ENCODE measurements at regions not wholly inside any gene's neighbourhood (a gene's known extent, or its start where the extent isn't known, plus 50 kb on each side); places are given as distances from the start of the nearest gene placed in this dataset.

GRCh38 chr15:81074773-81075172, 59.3 kb upstream of the CFAP161 start:
- TF ChIP-seq, protein P1, sequence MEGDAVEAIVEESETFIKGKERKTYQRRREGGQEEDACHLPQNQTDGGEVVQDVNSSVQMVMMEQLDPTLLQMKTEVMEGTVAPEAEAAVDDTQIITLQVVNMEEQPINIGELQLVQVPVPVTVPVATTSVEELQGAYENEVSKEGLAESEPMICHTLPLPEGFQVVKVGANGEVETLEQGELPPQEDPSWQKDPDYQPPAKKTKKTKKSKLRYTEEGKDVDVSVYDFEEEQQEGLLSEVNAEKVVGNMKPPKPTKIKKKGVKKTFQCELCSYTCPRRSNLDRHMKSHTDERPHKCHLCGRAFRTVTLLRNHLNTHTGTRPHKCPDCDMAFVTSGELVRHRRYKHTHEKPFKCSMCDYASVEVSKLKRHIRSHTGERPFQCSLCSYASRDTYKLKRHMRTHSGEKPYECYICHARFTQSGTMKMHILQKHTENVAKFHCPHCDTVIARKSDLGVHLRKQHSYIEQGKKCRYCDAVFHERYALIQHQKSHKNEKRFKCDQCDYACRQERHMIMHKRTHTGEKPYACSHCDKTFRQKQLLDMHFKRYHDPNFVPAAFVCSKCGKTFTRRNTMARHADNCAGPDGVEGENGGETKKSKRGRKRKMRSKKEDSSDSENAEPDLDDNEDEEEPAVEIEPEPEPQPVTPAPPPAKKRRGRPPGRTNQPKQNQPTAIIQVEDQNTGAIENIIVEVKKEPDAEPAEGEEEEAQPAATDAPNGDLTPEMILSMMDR (conservative IDR thresholded peaks at IDR 0.05; ENCODE audit: low read depth, low read length): no peak
- no peak for TF ChIP-seq EZH2 (IDR thresholded peaks at IDR 0.05; ENCODE audit: borderline replicate concordance, low read depth, low read length, poor library complexity, severe bottlenecking)
